Osteocyte (in vitro differentiated cells): ENCODE measurements at regions not wholly inside any gene's neighbourhood (a gene's known extent, or its start where the extent isn't known, plus 50 kb on each side); places are given as distances from the start of the nearest gene placed in this dataset.

Source experiments
- DNase-seq: peaks from one replicate; pipeline ENCODE4 v3.0.0; 2021; ENCODE audit warnings: mixed read lengths; ENCODE audit not compliant: unreplicated experiment; ENCODE audit errors: extremely low spot score
- H3K27ac Mint-ChIP-seq: one replicate; pipeline ENCODE4 v1.8.0; 2021; ENCODE audit warnings: mild to moderate bottlenecking, mixed read lengths; ENCODE audit not compliant: unreplicated experiment
- H3K27me3 Mint-ChIP-seq: one replicate; pipeline ENCODE4 v1.8.0; 2021; ENCODE audit warnings: mixed read lengths; ENCODE audit not compliant: unreplicated experiment
- H3K36me3 Mint-ChIP-seq: one replicate; pipeline ENCODE4 v1.8.0; 2021; ENCODE audit warnings: mixed read lengths; ENCODE audit not compliant: unreplicated experiment
- H3K4me1 Mint-ChIP-seq: one replicate; pipeline ENCODE4 v1.8.0; 2021; ENCODE audit warnings: mixed read lengths; ENCODE audit not compliant: unreplicated experiment
- H3K4me3 Mint-ChIP-seq: one replicate; pipeline ENCODE4 v1.8.0; 2021; ENCODE audit warnings: mild to moderate bottlenecking, moderate library complexity, mixed read lengths; ENCODE audit not compliant: unreplicated experiment
- H3K9me3 Mint-ChIP-seq: one replicate; pipeline ENCODE4 v1.8.0; 2021; ENCODE audit warnings: mixed read lengths; ENCODE audit not compliant: unreplicated experiment
- CTCF ChIP-seq: fragments of 200-600 bp; sonication (generic); IDR thresholded peaks from 2 replicates; pipeline ENCODE4 v1.5.0; 2021; ENCODE audit warnings: antibody characterized with exemption, mild to moderate bottlenecking, moderate library complexity

- H3K27me3 Mint-ChIP-seq, result no peaks in the 10 kb centered on the region
- TF ChIP-seq CTCF, result no peak
- H3K36me3 Mint-ChIP-seq, result no peaks in the 10 kb centered on the region
- no peak for DNase-seq
- H3K4me1 Mint-ChIP-seq, result peaks cover 23% of the 10 kb centered on the region
- H3K4me3 Mint-ChIP-seq, result no peak overlapping the region
- peaks cover 4% of the 10 kb centered on the region for H3K9me3 Mint-ChIP-seq
- H3K27ac Mint-ChIP-seq, result no peak overlapping the region
Measured at GRCh38 chr5:17810734-17811133, 176.5 kb downstream of the TAF11L14 start.

GRCh38 chr5:17813214-17813613, 179.0 kb downstream of the TAF11L14 start:
- no peaks in the 10 kb centered on the region for H3K27me3 Mint-ChIP-seq
- no peak for DNase-seq
- H3K27ac Mint-ChIP-seq, result no peak overlapping the region
- no peak overlapping the region for H3K4me3 Mint-ChIP-seq
- TF ChIP-seq CTCF, result no peak
- peaks cover 38% of the 10 kb centered on the region for H3K4me1 Mint-ChIP-seq
- peaks cover 4% of the 10 kb centered on the region for H3K9me3 Mint-ChIP-seq
- no peaks in the 10 kb centered on the region for H3K36me3 Mint-ChIP-seq

- H3K9me3 Mint-ChIP-seq, result peaks cover 4% of the 10 kb centered on the region
- H3K27me3 Mint-ChIP-seq, result no peaks in the 10 kb centered on the region
- DNase-seq, result no peak
- no peaks in the 10 kb centered on the region for H3K36me3 Mint-ChIP-seq
- no peak overlapping the region for H3K4me3 Mint-ChIP-seq
- TF ChIP-seq CTCF, result no peak
- peaks cover 60% of the 10 kb centered on the region for H3K4me1 Mint-ChIP-seq
- H3K27ac Mint-ChIP-seq, result no peak overlapping the region
Measured at GRCh38 chr5:17816505-17816904, 182.2 kb downstream of the TAF11L14 start.

- Mint-ChIP-seq H3K27me3 (no peaks in the 10 kb centered on the region), H3K4me3 (no peak overlapping the region), H3K27ac (peak overlapping the region; percentile 77), H3K9me3 (peaks cover 4% of the 10 kb centered on the region), H3K4me1 (peaks cover 64% of the 10 kb centered on the region), H3K36me3 (no peaks in the 10 kb centered on the region)
- no peak for DNase-seq
- TF ChIP-seq CTCF, result no peak
Measured at GRCh38 chr5:17816944-17817343, 182.7 kb downstream of the TAF11L14 start.

GRCh38 chr5:17817990-17818389, 183.7 kb downstream of the TAF11L14 start:
- Mint-ChIP-seq H3K9me3 (peaks cover 4% of the 10 kb centered on the region), H3K4me1 (peaks cover 60% of the 10 kb centered on the region), H3K27me3 (no peaks in the 10 kb centered on the region), H3K27ac (peak overlapping the region; percentile 89), H3K4me3 (no peak overlapping the region), H3K36me3 (no peaks in the 10 kb centered on the region)
- no peak for TF ChIP-seq CTCF
- no peak for DNase-seq
